Activated T-cell treated with anti-CD3 and anti-CD28 coated beads, Interleukin-2, amount 50 U/mL, for 4 hours (primary cell): ENCODE measurements at regions not wholly inside any gene's neighbourhood (a gene's known extent, or its start where the extent isn't known, plus 50 kb on each side); places are given as distances from the start of the nearest gene placed in this dataset.
"Not testable (repeated sequence)": the region's sequence is repeated elsewhere in the genome, so short reads cannot be mapped to it uniquely, and the experiment has no call there.

Experiments
- ATAC-seq, 2 donors: fragments of 200-7000 bp; cut with Tn5 transposase; one replicate each; pipeline ENCODE4 v1.10.0; 2021
- DNase-seq: peaks from one replicate; pipeline ENCODE4 v3.0.0-alpha.2; 2020
- H3K27me3 Mint-ChIP-seq: one replicate; pipeline ENCODE4 v1.8.0; 2021; ENCODE audit warnings: low read depth, mixed read lengths
- H3K36me3 Mint-ChIP-seq: one replicate; pipeline ENCODE4 v1.8.0; 2022; ENCODE audit warnings: mixed read lengths; ENCODE audit not compliant: insufficient read depth
- H3K4me1 Mint-ChIP-seq: one replicate; pipeline ENCODE4 v1.8.0; 2021; ENCODE audit warnings: low read depth, mixed read lengths
- H3K4me3 Mint-ChIP-seq: one replicate; pipeline ENCODE4 v1.8.0; 2021; ENCODE audit warnings: mild to moderate bottlenecking, moderate library complexity, mixed read lengths
- H3K9me3 Mint-ChIP-seq: one replicate; pipeline ENCODE4 v1.8.0; 2021; ENCODE audit warnings: mixed read lengths

DNA sequence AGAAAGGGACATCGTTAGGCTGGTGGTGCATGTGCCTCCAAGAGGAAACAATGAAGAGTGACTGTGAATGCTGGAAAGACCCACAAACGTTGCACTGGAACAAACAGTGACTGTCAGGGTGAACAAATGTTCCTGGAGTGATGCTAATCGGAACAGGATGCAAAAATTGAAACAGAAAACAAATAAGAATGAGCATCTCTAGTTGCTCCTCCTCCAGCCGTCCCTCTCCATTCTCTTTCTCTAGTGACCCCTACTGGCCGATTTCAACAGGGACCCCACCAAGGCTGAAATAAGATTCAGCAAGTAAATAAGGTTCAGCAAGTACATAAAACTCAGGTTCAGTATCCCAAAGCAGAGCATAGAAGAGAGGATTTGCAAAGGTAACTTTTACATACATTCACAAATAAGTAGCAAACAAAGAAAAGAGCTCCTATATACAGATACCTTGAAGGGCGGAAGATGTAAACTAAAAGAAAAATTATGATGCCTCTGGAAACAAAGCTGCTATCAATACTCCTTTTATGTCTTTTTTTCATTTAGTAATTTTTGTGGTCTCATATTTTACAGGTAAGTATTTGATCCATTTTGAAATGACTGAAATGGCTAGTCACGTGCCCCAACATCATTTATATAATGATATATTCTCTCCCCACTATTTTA is 836.1 kb upstream of the ADAMTS5 start:
- Mint-ChIP-seq H3K4me3 (no peak overlapping the region), H3K27me3 (peaks cover 2% of the 10 kb centered on the region), H3K36me3 (no peaks in the 10 kb centered on the region), H3K9me3 (no peaks in the 10 kb centered on the region), H3K4me1 (no peaks in the 10 kb centered on the region)
- DNase-seq (no peak), ATAC-seq (peak in 1 of 2 donors; percentile 48)

DNA sequence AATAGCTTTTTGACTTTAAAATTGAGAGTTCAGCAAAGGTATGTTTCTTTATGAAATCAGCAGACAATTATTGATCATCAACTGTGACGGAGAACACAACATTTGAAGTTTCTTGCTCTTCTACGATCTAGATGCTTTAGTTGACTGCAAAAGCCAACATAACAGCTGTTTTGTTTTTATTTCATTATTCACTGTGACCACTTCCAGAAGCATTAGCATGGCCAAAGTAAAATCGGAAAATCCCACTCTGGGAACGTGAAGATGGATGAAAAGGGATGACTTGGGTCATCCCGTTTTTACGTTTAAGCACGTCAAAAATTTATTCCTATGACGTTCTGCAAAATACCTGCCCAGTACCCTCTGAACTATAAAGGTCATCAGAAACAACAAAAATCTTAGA is 833.0 kb upstream of the ADAMTS5 start:
- no peak for DNase-seq
- H3K4me1 Mint-ChIP-seq: no peaks in the 10 kb centered on the region
- ATAC-seq: no peak
- H3K9me3 Mint-ChIP-seq: no peaks in the 10 kb centered on the region
- H3K36me3 Mint-ChIP-seq: no peaks in the 10 kb centered on the region
- no peak overlapping the region for H3K4me3 Mint-ChIP-seq
- no peaks in the 10 kb centered on the region for H3K27me3 Mint-ChIP-seq

DNA sequence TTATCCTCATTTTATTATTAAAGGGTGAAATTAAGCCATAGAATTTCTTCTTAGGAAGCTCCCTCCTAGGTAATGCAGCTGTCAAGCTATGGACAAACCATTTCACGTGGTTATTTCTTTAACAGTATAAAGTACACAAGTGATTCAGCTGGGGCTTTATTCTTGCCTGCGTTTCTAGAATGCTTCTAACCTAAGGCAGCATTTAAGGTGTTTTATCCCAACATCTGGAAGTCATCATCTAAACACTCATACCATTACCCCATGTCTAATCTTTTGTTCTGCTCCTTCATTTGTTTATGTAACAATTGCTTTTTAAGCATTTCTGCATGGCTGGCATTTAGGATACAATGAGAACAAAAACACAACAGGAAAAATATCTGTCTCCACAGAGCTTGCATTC is 829.2 kb upstream of the ADAMTS5 start:
- H3K36me3 Mint-ChIP-seq: no peaks in the 10 kb centered on the region
- no peaks in the 10 kb centered on the region for H3K4me1 Mint-ChIP-seq
- DNase-seq (no peak), ATAC-seq (no peak)
- no peak overlapping the region for H3K4me3 Mint-ChIP-seq
- no peaks in the 10 kb centered on the region for H3K9me3 Mint-ChIP-seq
- no peaks in the 10 kb centered on the region for H3K27me3 Mint-ChIP-seq

DNA sequence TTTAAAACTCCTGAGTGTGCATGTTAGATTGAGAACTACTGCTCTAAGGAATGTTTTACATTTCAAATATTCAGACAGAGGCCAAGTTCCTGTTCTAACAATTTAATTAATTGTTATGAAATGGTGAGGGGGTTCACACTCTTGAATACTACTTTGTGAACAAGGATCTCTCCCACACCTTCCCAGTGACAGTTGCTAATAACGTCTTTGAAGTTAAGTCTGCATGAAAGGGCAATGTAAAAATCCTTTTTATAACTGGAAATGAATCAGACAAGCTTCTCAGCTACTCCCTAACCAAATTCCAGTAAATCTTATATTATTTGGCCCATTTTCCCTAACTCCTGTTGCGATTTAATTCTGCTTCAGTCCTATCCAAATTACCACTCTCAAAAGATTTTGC is 828.5 kb upstream of the ADAMTS5 start:
- H3K36me3 Mint-ChIP-seq: no peaks in the 10 kb centered on the region
- H3K4me3 Mint-ChIP-seq: no peak overlapping the region

DNA sequence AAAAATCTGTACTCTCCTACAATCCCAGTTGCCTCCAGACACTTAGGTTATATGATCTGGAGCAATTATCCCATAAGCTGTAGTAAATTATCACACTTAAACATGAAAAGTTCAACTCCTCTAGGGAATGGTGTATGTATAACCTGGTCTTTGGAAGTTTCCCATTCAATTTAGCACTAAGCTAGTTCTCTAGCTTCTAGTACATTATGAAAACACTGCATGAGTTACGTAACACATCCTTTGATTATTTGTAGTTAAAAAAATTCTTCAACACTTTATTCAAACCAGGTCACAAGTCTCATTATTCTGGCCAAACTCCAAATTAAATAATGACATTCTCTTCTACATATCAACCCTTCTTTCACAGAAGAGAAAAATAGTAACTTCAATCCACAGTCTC is 827.0 kb upstream of the ADAMTS5 start:
- Mint-ChIP-seq H3K4me3 (no peak overlapping the region), H3K9me3 (no peaks in the 10 kb centered on the region), H3K36me3 (no peaks in the 10 kb centered on the region), H3K27me3 (no peaks in the 10 kb centered on the region), H3K4me1 (no peaks in the 10 kb centered on the region)
- ATAC-seq (no peak), DNase-seq (no peak)

More for the DNA sequence above, 828.5 kb upstream of the ADAMTS5 start:
- Mint-ChIP-seq H3K4me1 (no peaks in the 10 kb centered on the region), H3K27me3 (no peaks in the 10 kb centered on the region), H3K9me3 (no peaks in the 10 kb centered on the region)
- ATAC-seq: no peak
- DNase-seq: no peak

DNA sequence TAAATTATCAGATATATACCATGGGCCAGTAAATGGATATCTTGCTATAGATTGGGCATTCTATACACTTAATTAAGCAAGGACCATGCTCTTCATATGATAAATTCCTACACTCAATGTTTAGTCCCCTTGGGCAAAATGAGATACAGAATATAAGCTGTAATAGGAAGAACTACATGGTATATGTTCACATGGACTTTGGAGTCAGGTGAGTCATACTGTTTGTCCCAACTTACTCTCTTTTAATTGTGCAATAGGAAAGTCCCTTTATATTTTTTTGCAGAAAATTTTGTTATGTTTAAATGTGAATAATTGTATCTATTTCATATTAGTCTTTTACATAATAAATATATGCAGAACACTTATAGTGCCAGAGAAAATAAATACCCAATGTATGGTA is 820.2 kb upstream of the ADAMTS5 start:
- Mint-ChIP-seq H3K4me3 (no peak overlapping the region), H3K4me1 (no peaks in the 10 kb centered on the region), H3K36me3 (no peaks in the 10 kb centered on the region), H3K27me3 (no peaks in the 10 kb centered on the region), H3K9me3 (peaks cover 4% of the 10 kb centered on the region)
- DNase-seq (no peak), ATAC-seq (no peak)

DNA sequence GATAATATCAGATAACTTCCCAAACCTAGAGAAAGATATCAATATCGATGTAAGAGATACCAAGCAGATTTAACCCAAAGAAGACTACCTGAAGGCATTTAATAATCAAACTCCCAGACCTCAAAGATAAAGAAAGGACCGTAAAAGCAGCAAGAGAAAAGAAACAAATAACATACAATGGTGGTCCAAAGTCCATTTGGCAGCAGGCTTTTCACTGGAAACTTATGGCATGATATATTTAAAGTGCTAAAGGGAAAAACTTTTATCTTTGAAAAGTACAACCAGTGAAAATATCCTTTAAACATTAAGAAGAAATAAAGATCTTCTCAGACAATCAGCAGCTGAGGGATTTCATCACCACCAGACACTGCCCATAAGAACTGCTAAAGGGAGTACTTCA is 812.7 kb upstream of the ADAMTS5 start:
- H3K4me3 Mint-ChIP-seq: no peak overlapping the region
- no peaks in the 10 kb centered on the region for H3K27me3 Mint-ChIP-seq
- H3K36me3 Mint-ChIP-seq: no peaks in the 10 kb centered on the region
- H3K9me3 Mint-ChIP-seq: no peaks in the 10 kb centered on the region
- DNase-seq (no peak), ATAC-seq (no peak)
- H3K4me1 Mint-ChIP-seq: no peaks in the 10 kb centered on the region

DNA sequence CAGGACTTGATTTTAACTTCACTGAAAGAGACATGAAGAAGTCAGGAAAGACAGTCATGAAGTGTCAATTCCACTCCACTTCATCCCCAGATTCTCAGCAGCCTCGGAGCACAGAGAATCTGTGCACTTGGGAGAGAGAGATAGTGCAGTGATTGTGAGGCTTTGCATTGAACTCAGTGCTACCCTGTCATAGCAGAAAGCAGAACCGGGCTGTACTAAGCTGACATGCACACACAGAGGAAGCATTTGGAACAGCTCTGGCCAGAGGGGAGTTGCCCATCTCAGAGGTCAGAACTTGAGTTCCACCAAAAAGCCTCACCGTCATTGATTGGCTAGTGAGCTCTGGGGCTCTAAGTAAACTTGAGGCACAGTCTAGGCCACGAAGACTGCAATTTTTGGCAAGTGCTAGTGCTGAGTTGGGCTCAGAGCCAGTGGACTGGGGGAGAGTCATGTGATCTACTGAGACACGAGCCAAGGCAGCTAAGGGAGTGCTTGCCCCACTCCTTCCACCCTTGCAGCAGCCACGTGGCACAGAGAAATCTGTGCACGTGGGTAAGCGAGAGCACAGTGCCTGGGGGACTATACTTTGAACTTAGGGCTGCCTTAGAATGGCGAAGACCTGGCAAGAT is 810.2 kb upstream of the ADAMTS5 start:
- Mint-ChIP-seq H3K27me3 (no peaks in the 10 kb centered on the region), H3K4me1 (no peaks in the 10 kb centered on the region), H3K9me3 (no peaks in the 10 kb centered on the region), H3K4me3 (no peak overlapping the region), H3K36me3 (no peaks in the 10 kb centered on the region)
- ATAC-seq (no peak), DNase-seq (no peak)

DNA sequence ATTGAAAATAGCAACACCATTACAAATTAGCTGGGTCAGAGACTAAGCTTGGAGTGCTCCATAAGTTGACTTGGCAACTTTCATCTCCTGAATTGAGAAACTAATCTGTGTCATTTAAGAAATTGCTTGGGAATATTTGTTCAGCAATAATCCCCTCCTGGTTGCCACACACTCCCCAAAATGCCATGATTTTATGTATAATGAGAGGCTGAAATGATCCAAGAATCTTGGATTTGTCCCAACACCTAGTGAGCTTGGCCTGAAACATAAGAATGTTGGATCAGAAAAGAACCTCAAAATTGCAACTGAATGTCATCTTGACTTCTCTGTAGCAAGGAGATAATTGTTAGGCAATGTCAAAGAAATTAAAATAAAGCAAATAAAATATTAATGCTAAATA is 805.9 kb upstream of the ADAMTS5 start:
- Mint-ChIP-seq H3K27me3 (no peaks in the 10 kb centered on the region), H3K4me1 (no peaks in the 10 kb centered on the region), H3K4me3 (no peak overlapping the region), H3K36me3 (no peaks in the 10 kb centered on the region), H3K9me3 (no peaks in the 10 kb centered on the region)
- DNase-seq: no peak
- ATAC-seq: no peak

DNA sequence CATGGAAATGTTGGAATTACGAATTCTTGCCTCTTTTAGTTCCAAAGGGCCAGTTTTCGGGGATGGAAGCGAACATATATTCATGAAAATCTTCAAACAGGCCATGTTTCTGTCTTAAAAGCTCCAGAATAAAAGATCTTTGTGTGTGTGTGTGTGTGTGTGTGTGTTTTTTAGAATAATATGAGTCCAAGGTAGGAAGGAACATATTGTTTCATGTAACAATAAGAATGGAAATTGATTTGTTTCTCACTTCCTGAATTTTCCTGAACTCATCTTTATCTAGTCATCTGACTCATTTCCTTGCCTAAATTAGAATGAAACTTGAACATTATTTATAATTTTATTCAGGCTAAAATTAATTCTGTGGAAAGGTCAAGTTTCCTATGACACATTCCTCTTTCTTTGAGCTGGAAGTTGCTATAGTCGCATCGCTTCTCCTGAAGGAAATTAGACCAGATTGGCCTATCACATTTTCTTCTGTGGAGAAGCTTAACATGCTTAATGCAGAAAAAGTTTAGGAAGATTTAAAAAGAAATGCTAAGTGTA is 805.1 kb upstream of the ADAMTS5 start:
- no peaks in the 10 kb centered on the region for H3K36me3 Mint-ChIP-seq
- H3K4me1 Mint-ChIP-seq: no peaks in the 10 kb centered on the region
- no peak for DNase-seq

DNA sequence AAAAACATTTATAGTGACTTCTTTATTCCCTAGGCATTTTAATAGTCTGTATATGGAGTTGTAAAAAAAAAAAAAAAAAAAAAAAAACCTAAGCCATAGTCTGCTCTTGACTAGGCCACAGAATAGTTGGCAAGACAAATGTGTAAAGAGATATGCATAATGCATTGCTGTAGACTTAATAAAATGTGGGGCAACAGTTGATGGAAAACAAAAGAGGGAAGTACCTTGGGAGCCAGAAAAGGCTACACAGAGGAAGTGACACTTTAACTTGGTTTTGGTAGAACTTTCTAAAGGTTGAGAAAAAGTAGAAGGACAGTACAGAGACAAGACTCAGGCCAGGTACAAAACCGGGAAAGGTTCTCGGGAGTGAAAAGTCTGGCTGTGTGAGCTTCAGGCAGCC is 802.9 kb upstream of the ADAMTS5 start:
- H3K4me3 Mint-ChIP-seq: no peak overlapping the region
- no peaks in the 10 kb centered on the region for H3K36me3 Mint-ChIP-seq
- no peaks in the 10 kb centered on the region for H3K4me1 Mint-ChIP-seq
- ATAC-seq (no peak), DNase-seq (no peak)
- H3K27me3 Mint-ChIP-seq: no peaks in the 10 kb centered on the region
- H3K9me3 Mint-ChIP-seq: peaks cover 3% of the 10 kb centered on the region

More for the DNA sequence above, 805.1 kb upstream of the ADAMTS5 start:
- Mint-ChIP-seq H3K9me3 (no peaks in the 10 kb centered on the region), H3K4me3 (no peak overlapping the region), H3K27me3 (no peaks in the 10 kb centered on the region)
- no peak for ATAC-seq

DNA sequence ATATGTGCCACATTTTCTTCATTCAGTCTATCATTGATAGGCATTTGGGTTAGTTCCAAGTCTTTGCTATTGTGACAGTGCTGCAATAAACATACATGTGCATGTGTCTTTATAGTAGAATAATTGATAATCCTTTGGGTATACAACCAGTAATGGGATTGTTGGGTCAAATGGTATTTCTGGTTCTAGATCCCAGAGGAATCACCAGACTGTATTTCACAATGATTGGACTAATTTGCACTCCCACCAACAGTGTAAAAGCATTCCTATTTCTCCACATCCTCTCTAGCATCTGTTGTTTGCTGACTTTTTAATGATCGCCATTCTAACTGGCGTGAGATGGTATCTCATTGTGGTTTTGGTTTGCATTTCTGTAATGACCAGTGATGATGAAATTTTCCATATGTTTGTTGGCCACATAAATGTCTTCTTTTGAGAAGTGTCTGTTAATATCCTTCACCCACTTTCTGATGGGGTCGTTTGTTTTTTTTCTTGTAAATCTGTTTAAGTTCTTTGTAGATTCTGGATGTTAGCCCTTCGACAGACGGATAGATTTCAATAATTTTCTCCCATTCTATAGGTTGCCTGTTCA is 801.3 kb upstream of the ADAMTS5 start:
- not testable (repeated sequence) for H3K27me3 Mint-ChIP-seq, ATAC-seq, H3K4me3 Mint-ChIP-seq, H3K4me1 Mint-ChIP-seq, DNase-seq, H3K9me3 Mint-ChIP-seq, H3K36me3 Mint-ChIP-seq

DNA sequence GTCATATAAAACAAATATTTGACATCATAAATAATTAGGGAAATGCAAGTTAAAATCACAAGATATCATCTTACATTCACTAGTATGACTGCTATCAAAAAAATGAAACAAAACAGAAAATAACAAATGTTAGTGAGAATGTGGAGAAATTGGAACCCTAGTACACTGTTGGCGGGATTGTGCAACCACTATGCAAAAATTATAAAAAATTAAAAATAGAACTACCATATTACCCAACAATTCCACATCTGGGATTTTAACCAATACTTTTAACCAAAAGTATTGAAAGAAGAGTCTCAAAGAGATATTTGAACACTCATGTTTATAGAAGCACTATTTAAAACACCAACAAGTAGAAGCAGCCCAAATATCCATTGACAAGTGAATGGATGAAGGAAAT is 797.2 kb upstream of the ADAMTS5 start:
- H3K27me3 Mint-ChIP-seq: no peaks in the 10 kb centered on the region
- H3K4me3 Mint-ChIP-seq: no peak overlapping the region
- peaks cover 9% of the 10 kb centered on the region for H3K9me3 Mint-ChIP-seq
- no peaks in the 10 kb centered on the region for H3K36me3 Mint-ChIP-seq
- DNase-seq (no peak), ATAC-seq (no peak)
- no peaks in the 10 kb centered on the region for H3K4me1 Mint-ChIP-seq

DNA sequence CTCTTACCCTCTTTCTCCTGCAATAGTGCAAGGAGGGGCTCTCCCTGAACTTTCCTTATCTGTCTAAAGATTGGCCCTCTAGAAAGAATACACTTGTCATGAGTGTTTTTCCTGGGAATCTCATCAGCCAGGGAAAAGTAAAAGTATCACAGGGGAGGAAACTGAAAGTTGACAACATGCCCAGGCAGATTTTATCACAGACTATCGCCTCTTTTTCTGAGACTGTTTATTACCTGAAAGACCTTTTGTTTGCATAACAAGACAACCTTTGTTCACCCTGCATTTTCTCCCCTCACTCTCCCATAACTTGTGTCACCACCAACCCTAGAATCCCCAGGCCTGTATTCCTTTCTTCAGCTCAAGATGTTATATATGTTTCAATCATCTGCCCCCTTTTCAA is 794.7 kb upstream of the ADAMTS5 start:
- Mint-ChIP-seq H3K27me3 (no peaks in the 10 kb centered on the region), H3K4me1 (no peaks in the 10 kb centered on the region), H3K9me3 (peaks cover 9% of the 10 kb centered on the region), H3K36me3 (no peaks in the 10 kb centered on the region), H3K4me3 (no peak overlapping the region)
- no peak for DNase-seq
- no peak for ATAC-seq

DNA sequence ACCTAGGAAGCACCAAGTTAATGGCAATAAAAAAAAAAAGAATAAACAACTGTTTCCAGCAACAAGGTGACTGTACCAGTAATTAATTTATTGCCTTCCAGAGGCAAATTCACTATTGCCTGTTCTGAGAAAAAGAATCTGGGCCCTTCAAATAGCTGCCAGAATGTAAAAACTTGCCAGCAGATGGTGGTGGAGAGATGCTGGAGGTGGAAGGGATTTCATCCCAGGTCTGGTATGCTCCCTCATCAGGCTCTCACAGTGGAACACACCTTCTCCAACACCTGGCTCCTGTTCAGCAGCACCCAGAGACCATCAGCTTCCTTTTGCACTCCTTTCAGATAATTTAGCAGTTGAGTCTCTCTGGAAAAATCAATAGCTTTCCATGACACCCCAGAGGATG is 792.9 kb upstream of the ADAMTS5 start:
- Mint-ChIP-seq H3K9me3 (peaks cover 5% of the 10 kb centered on the region), H3K36me3 (no peaks in the 10 kb centered on the region), H3K27me3 (no peaks in the 10 kb centered on the region), H3K4me1 (no peaks in the 10 kb centered on the region), H3K4me3 (no peak overlapping the region)
- ATAC-seq: no peak
- DNase-seq: no peak
